WTC11 (cell line): ENCODE measurements at regions not wholly inside any gene's neighbourhood (a gene's known extent, or its start where the extent isn't known, plus 50 kb on each side); places are given as distances from the start of the nearest gene placed in this dataset.

Experiments used
- ATAC-seq: fragments of 200-7000 bp; cut with Tn5 transposase; 2 replicates; pipeline ENCODE4 v1.10.0; 2021; ENCODE audit warnings: mild to moderate bottlenecking, moderate library complexity
- CTCF ChIA-PET: fragments of 300-600 bp; sonication (Branson Sonifier 250); formaldehyde crosslinking; loops from one replicate; lab custom pipeline; 2021; ENCODE audit warnings: antibody characterized with exemption; lab: Charles Lee
- POLR2A ChIA-PET: fragments of 350-600 bp; sonication (Branson Sonifier 250); formaldehyde crosslinking; loops from one replicate; lab custom pipeline; 2021; ENCODE audit warnings: antibody characterized with exemption; lab: Charles Lee
- DNase-seq: peaks from one replicate; pipeline ENCODE4 v3.0.0; 2021; ENCODE audit warnings: low spot score
- H3K27ac Mint-ChIP-seq: 2 replicates; pipeline ENCODE4 v1.8.0; 2021; ENCODE audit warnings: mixed read lengths
- H3K27me3 Mint-ChIP-seq: 2 replicates; pipeline ENCODE4 v1.8.0; 2021; ENCODE audit warnings: low read depth, mild to moderate bottlenecking, moderate library complexity, mixed read lengths
- H3K36me3 Mint-ChIP-seq: 2 replicates; pipeline ENCODE4 v1.8.0; 2021; ENCODE audit warnings: mixed read lengths
- H3K4me1 Mint-ChIP-seq: 2 replicates; pipeline ENCODE4 v1.8.0; 2022; ENCODE audit warnings: mixed read lengths
- H3K4me3 Mint-ChIP-seq: 2 replicates; pipeline ENCODE4 v1.8.0; 2021; ENCODE audit warnings: mild to moderate bottlenecking, moderate library complexity, mixed read lengths
- H3K9me3 Mint-ChIP-seq: 2 replicates; pipeline ENCODE4 v1.8.0; 2021; ENCODE audit warnings: mixed read lengths
- ARID4B ChIP-seq: sonication (generic); formaldehyde crosslinking; IDR thresholded peaks from 2 replicates; pipeline ENCODE4 v1.8.0; 2023; ENCODE audit warnings: missing genetic modification reagents, mild to moderate bottlenecking, borderline replicate concordance
- CREB1 ChIP-seq: sonication (generic); formaldehyde crosslinking; IDR thresholded peaks from 2 replicates; pipeline ENCODE4 v1.8.0; 2023; ENCODE audit warnings: mild to moderate bottlenecking, missing genetic modification reagents
- GABPB1 ChIP-seq: sonication (generic); formaldehyde crosslinking; IDR thresholded peaks from 2 replicates; pipeline ENCODE4 v1.8.1; 2023; ENCODE audit warnings: mild to moderate bottlenecking, missing genetic modification reagents
- JAZF1 ChIP-seq: fragments of 250-450 bp; sonication (Bioruptor Pico); IDR thresholded peaks from 2 replicates; pipeline ENCODE4 v1.9.0; 2021; ENCODE audit warnings: moderate library complexity, mild to moderate bottlenecking, inconsistent platforms
- JUN ChIP-seq: sonication (generic); formaldehyde crosslinking; IDR thresholded peaks from 2 replicates; pipeline ENCODE4 v1.8.0; 2023; ENCODE audit warnings: mild to moderate bottlenecking, missing genetic modification reagents
- KAT7 ChIP-seq: sonication (generic); formaldehyde crosslinking; IDR thresholded peaks from 2 replicates; pipeline ENCODE4 v1.8.1; 2023; ENCODE audit warnings: missing genetic modification reagents, mild to moderate bottlenecking, borderline replicate concordance
- OVOL2 ChIP-seq: fragments of 250-450 bp; sonication (Bioruptor Pico); IDR thresholded peaks from 2 replicates; pipeline ENCODE4 v1.9.0; 2021; ENCODE audit warnings: mild to moderate bottlenecking, borderline replicate concordance
- PREB ChIP-seq: sonication (generic); formaldehyde crosslinking; IDR thresholded peaks from 2 replicates; pipeline ENCODE4 v1.8.1; 2022; ENCODE audit warnings: mild to moderate bottlenecking, missing genetic modification reagents, moderate library complexity, borderline replicate concordance
- SMAD4 ChIP-seq: sonication (generic); formaldehyde crosslinking; IDR thresholded peaks from 2 replicates; pipeline ENCODE4 v1.8.0; 2022; ENCODE audit warnings: mild to moderate bottlenecking, missing genetic modification reagents
- SP1 ChIP-seq: sonication (generic); formaldehyde crosslinking; conservative IDR thresholded peaks from 2 replicates; pipeline ENCODE4 v1.8.1; 2022; ENCODE audit warnings: missing genetic modification reagents
- TEAD4 ChIP-seq: sonication (generic); formaldehyde crosslinking; IDR thresholded peaks from 2 replicates; pipeline ENCODE4 v1.8.0; 2022; ENCODE audit warnings: mild to moderate bottlenecking, missing genetic modification reagents
- ZNF281 ChIP-seq: sonication (generic); formaldehyde crosslinking; IDR thresholded peaks from 2 replicates; pipeline ENCODE4 v1.8.0; 2023; ENCODE audit warnings: mild to moderate bottlenecking, missing genetic modification reagents
- ZNF423 ChIP-seq: fragments of 250-450 bp; sonication (Bioruptor Pico); IDR thresholded peaks from 2 replicates; pipeline ENCODE4 v2.1.2; 2022; ENCODE audit warnings: mild to moderate bottlenecking, moderate library complexity
- TF ChIP-seq, protein P1 (sequence below): sonication (generic); formaldehyde crosslinking; IDR thresholded peaks from 2 replicates; pipeline ENCODE4 v1.8.1; 2023; ENCODE audit warnings: mild to moderate bottlenecking, moderate library complexity, missing genetic modification reagents
- TF ChIP-seq, protein P2 (sequence below): sonication (generic); formaldehyde crosslinking; IDR thresholded peaks from 2 replicates; pipeline ENCODE4 v1.8.0; 2022; ENCODE audit warnings: mild to moderate bottlenecking, missing genetic modification reagents
- TF ChIP-seq, protein P3 (sequence below): sonication (generic); formaldehyde crosslinking; conservative IDR thresholded peaks from 2 replicates; pipeline ENCODE4 v1.8.1; 2023; ENCODE audit warnings: mild to moderate bottlenecking, low read depth, missing genetic modification reagents, moderate library complexity
- TF ChIP-seq, protein P4 (sequence below): fragments of 200-600 bp; IDR thresholded peaks from 2 replicates; pipeline ENCODE4 v1.8.0; 2022; ENCODE audit warnings: antibody characterized with exemption

GRCh38 chr4:169870507-169870906, 112.8 kb upstream of the HPF1 start:
- CTCF ChIA-PET, result interaction anchor here (0.9 kb wide), 2 partner anchors 60 to 79 kb away, joined by 3 read pairs; no protein-coding TSS in a partner anchor
- TF ChIP-seq SMAD4 (CRISPR knock-in tag), result no peak
- TF ChIP-seq OVOL2 (CRISPR knock-in tag), result no peak
- no peak for TF ChIP-seq CREB1 (CRISPR knock-in tag)
- TF ChIP-seq SP1 (CRISPR knock-in tag), result no peak
- TF ChIP-seq, protein P1, sequence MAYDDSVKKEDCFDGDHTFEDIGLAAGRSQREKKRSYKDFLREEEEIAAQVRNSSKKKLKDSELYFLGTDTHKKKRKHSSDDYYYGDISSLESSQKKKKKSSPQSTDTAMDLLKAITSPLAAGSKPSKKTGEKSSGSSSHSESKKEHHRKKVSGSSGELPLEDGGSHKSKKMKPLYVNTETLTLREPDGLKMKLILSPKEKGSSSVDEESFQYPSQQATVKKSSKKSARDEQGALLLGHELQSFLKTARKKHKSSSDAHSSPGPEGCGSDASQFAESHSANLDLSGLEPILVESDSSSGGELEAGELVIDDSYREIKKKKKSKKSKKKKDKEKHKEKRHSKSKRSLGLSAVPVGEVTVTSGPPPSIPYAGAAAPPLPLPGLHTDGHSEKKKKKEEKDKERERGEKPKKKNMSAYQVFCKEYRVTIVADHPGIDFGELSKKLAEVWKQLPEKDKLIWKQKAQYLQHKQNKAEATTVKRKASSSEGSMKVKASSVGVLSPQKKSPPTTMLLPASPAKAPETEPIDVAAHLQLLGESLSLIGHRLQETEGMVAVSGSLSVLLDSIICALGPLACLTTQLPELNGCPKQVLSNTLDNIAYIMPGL (CRISPR knock-in tag), result no peak
- TF ChIP-seq KAT7, result no peak
- TF ChIP-seq JAZF1 (CRISPR knock-in tag), result no peak
- TF ChIP-seq GABPB1 (CRISPR knock-in tag), result no peak
- TF ChIP-seq, protein P2, sequence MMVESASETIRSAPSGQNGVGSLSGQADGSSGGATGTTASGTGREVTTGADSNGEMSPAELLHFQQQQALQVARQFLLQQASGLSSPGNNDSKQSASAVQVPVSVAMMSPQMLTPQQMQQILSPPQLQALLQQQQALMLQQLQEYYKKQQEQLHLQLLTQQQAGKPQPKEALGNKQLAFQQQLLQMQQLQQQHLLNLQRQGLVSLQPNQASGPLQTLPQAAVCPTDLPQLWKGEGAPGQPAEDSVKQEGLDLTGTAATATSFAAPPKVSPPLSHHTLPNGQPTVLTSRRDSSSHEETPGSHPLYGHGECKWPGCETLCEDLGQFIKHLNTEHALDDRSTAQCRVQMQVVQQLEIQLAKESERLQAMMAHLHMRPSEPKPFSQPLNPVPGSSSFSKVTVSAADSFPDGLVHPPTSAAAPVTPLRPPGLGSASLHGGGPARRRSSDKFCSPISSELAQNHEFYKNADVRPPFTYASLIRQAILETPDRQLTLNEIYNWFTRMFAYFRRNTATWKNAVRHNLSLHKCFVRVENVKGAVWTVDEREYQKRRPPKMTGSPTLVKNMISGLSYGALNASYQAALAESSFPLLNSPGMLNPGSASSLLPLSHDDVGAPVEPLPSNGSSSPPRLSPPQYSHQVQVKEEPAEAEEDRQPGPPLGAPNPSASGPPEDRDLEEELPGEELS (CRISPR knock-in tag), result no peak
- no peak for TF ChIP-seq ARID4B (CRISPR knock-in tag)
- no peak for TF ChIP-seq JUN (CRISPR knock-in tag)
- TF ChIP-seq, all 79 proteins: peak for 0
- Mint-ChIP-seq H3K4me1 (peaks cover 7% of the 10 kb centered on the region), H3K4me3 (no peak overlapping the region), H3K36me3 (no peaks in the 10 kb centered on the region), H3K27me3 (no peaks in the 10 kb centered on the region), H3K27ac (no peak overlapping the region), H3K9me3 (peaks cover 3% of the 10 kb centered on the region; the same call in 1 of the 2 replicates)
- ATAC-seq (peak; percentile 65), DNase-seq (no peak)
- POLR2A ChIA-PET, result no interaction called here

DNA sequence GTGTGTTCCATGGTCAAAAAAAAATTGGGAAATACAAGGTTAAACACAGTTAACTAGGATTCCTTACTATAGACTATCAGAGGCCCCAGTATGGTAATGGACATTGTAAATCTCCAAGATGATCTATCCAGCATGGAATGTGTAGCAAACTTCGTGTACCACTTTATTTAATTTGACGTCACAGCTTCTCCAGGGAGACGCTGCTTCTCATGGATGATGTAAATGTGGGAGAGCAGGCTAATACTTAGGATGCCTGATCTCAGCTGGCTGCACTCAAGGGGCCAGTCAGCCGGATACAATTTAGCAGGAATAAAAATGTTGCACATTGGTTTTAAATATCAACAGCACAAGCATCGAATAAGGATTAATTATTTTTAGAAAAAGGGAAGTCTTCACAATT, 111.7 kb upstream of the HPF1 start:
- CTCF ChIA-PET, result no interaction called here
- POLR2A ChIA-PET, result no interaction called here
- Mint-ChIP-seq H3K4me3 (no peak overlapping the region), H3K9me3 (no peaks in the 10 kb centered on the region), H3K27me3 (no peaks in the 10 kb centered on the region), H3K4me1 (peaks cover 7% of the 10 kb centered on the region), H3K36me3 (no peaks in the 10 kb centered on the region), H3K27ac (no peak overlapping the region)
- ATAC-seq (no peak), DNase-seq (no peak)
- TF ChIP-seq TEAD4 (CRISPR knock-in tag), result no peak
- TF ChIP-seq, protein P3, sequence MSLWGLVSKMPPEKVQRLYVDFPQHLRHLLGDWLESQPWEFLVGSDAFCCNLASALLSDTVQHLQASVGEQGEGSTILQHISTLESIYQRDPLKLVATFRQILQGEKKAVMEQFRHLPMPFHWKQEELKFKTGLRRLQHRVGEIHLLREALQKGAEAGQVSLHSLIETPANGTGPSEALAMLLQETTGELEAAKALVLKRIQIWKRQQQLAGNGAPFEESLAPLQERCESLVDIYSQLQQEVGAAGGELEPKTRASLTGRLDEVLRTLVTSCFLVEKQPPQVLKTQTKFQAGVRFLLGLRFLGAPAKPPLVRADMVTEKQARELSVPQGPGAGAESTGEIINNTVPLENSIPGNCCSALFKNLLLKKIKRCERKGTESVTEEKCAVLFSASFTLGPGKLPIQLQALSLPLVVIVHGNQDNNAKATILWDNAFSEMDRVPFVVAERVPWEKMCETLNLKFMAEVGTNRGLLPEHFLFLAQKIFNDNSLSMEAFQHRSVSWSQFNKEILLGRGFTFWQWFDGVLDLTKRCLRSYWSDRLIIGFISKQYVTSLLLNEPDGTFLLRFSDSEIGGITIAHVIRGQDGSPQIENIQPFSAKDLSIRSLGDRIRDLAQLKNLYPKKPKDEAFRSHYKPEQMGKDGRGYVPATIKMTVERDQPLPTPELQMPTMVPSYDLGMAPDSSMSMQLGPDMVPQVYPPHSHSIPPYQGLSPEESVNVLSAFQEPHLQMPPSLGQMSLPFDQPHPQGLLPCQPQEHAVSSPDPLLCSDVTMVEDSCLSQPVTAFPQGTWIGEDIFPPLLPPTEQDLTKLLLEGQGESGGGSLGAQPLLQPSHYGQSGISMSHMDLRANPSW (CRISPR knock-in tag), result no peak
- TF ChIP-seq ZNF281, result no peak
- TF ChIP-seq, protein P4, sequence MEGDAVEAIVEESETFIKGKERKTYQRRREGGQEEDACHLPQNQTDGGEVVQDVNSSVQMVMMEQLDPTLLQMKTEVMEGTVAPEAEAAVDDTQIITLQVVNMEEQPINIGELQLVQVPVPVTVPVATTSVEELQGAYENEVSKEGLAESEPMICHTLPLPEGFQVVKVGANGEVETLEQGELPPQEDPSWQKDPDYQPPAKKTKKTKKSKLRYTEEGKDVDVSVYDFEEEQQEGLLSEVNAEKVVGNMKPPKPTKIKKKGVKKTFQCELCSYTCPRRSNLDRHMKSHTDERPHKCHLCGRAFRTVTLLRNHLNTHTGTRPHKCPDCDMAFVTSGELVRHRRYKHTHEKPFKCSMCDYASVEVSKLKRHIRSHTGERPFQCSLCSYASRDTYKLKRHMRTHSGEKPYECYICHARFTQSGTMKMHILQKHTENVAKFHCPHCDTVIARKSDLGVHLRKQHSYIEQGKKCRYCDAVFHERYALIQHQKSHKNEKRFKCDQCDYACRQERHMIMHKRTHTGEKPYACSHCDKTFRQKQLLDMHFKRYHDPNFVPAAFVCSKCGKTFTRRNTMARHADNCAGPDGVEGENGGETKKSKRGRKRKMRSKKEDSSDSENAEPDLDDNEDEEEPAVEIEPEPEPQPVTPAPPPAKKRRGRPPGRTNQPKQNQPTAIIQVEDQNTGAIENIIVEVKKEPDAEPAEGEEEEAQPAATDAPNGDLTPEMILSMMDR, result no peak
- TF ChIP-seq ZNF423 (CRISPR knock-in tag), result no peak
- TF ChIP-seq PREB (CRISPR knock-in tag), result no peak
